GM13976 (cell line): ENCODE measurements at regions not wholly inside any gene's neighbourhood (a gene's known extent, or its start where the extent isn't known, plus 50 kb on each side); places are given as distances from the start of the nearest gene placed in this dataset.

Experiments used
- DNase-seq: peaks from one replicate; pipeline ENCODE4 v3.0.0; 2012; ENCODE audit warnings: low spot score
- CTCF ChIP-seq: IDR thresholded peaks from 2 replicates; pipeline ENCODE4 v1.5.1; 2012; ENCODE audit warnings: borderline replicate concordance, mild to moderate bottlenecking; ENCODE audit not compliant: insufficient read depth; ENCODE audit errors: extremely low read depth, missing control alignments, control extremely low read depth
- in situ Hi-C: fragments of 300-500 bp; cut with MboI; formaldehyde crosslinking; loops from one replicate; pipeline ENCODE4 v1.12.0; 2022; ENCODE audit warnings: low sequenced_read_pairs, mixed read lengths, inconsistent platforms; ENCODE audit not compliant: unreplicated experiment

GRCh38 chr2:238989484-238989883, 141.6 kb downstream of the TWIST2 start:
- in situ Hi-C loops: no loop called here
- no peak for TF ChIP-seq CTCF
- no peak for DNase-seq

GRCh38 chr2:238994432-238994831, 146.5 kb downstream of the TWIST2 start:
- TF ChIP-seq CTCF: no peak
- in situ Hi-C loops: no loop called here
- no peak for DNase-seq

GRCh38 chr2:238994876-238995275, 147.0 kb downstream of the TWIST2 start:
- no peak for DNase-seq
- in situ Hi-C loops: no loop called here
- TF ChIP-seq CTCF: no peak

GRCh38 chr2:238995634-238996033, 147.7 kb downstream of the TWIST2 start:
- TF ChIP-seq CTCF: no peak
- no peak for DNase-seq
- in situ Hi-C loops: no loop called here

GRCh38 chr2:238996331-238997136, 148.6 kb downstream of the TWIST2 start:
- TF ChIP-seq CTCF: no peak
- no peak for DNase-seq
- in situ Hi-C loops: no loop called here

GRCh38 chr2:238997137-238997390, 149.2 kb downstream of the TWIST2 start:
- no peak for TF ChIP-seq CTCF
- in situ Hi-C loops: no loop called here
- DNase-seq: no peak

- DNase-seq: no peak
- no peak for TF ChIP-seq CTCF
- in situ Hi-C loops: no loop called here
Observed at GRCh38 chr2:238997684-238998083, 149.8 kb downstream of the TWIST2 start.
